Hindlimb muscle (tissue), 1 donor: ENCODE measurements at regions not wholly inside any gene's neighbourhood (a gene's known extent, or its start where the extent isn't known, plus 50 kb on each side); places are given as distances from the start of the nearest gene placed in this dataset.

ENCODE experiments used
- DNase-seq: peaks from one replicate; pipeline ENCODE4 v3.0.0-alpha.2; 2013

DNA sequence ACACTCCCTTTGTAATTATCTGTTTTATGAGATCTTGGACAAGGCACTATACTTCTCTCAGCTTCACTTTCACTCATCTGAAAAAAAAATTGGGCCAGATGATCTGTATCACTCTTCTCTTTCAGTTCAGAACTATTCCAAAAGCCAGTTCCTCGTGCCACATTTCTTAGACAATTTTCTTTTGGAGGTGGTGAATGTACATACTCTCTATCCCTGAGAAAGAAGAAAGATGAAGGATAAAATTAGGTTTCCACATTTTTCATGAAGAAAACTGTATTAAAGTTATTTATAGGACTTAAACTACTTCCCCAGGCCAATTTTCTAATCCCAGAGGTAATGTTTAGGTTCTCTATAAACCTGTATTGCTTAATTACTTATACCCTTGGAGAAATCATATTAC lies 171.6 kb downstream of the SLC6A15 start:
- DNase-seq: no peak

DNA sequence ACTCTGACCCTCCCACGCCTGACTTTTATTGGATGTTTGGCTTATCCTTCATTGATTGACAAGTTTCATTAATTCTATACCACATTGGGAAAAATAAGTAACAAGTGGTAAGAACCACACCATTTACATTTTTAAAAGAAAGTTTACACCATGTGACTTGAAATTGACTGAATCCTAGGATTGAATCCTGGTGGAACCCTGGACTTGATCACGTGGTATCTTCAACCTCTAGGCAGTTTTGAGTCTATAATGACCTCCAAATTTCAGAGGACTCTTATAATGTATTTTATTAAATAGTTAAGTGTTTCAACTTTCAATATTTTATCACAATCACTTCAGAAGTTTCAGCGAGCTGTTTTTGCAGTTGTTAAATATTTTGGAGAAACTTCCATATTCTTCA lies 172.0 kb downstream of the SLC6A15 start:
- DNase-seq: no peak

DNA sequence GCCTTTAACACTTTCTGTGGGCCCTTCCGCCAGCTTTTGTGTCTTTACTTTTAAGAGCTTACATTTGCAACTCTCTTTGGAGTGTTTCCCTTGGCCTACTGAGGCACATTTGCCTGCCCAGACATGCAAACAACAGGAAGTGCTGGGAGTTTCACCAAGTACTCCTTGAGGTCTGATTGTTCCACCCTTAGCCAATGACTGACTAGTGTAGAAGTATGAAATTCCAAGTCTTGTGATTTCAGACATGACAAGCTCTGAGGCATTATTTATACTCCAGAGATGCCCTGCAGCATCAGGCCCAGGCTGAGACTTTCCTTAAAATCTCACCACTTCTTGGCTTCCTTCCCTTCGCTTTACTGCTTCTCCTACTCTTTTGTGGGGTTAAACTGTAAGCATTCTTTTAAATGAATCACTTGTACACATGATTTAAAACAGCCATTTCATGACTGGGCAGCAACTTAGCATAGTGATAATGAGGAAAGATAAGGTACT lies 174.1 kb downstream of the SLC6A15 start:
- DNase-seq: no peak

DNA sequence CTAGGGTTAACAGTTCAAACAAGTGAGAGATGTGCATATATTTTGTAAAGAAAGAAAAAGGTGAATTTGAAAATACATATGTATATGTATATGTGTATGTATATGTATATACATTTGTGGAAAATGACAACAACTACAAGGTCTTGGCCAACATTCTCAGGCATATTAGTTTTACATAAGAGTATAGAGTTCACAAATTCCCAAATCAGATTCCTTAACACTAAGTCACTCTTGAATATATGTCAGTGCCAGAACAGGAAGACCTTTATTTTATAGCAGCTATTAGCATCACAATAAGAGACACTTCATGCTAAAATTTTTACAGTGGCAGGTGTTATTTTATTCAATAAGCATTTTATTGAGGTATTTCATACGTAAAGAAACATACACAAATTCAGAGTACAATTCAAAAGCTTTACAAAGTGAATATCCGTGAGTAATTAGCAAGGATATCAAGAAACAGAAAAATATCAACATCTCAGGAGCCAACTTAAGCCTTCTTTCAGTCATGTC lies 179.7 kb downstream of the SLC6A15 start:
- DNase-seq: no peak

DNA sequence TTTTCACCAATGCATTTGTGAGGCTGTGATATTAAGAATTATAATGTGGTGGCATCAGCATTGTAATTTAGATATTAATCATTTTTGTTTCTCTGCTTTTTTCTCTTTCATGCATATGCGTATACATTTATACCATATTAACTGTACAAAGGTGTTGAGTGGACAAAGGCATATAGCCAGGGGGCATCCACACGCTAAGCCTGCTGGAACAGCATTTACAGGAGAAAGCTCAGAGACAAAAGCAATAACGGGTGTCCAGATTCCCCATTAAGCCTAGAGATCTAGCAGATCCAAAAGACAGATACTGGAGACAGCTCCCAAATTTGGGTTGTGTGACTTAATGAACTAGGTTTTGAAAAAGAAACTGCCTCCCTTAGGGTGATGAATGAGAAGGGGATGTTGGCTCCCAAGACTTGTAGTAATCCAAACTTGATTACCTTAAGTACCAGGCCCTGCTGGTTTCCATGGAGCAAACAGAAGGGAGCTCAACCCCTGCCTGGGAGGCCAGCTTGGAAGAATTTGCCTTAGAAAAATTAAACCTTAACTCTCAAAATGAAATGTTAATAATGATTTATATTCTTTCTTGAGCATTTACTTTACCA lies 181.9 kb downstream of the SLC6A15 start:
- DNase-seq: no peak

DNA sequence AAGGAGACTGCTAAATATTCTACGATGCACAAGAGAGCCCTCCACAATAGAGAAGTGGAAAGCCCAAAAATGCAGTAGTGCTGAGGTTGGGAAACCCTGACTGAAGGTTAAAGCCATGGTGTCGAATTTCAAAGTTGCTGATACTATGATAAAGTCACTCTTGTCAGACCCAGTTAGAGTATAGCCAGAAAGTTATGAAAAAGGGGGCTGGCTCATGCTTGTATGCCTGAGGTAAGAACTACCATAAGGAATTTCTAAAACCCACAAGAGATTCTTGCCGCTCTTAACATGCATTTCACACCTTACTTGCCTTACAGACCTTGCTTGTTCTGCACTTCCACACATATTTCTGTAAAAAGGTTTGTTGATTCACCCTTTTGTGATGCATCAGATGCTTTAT lies 184.6 kb downstream of the SLC6A15 start:
- DNase-seq: no peak

DNA sequence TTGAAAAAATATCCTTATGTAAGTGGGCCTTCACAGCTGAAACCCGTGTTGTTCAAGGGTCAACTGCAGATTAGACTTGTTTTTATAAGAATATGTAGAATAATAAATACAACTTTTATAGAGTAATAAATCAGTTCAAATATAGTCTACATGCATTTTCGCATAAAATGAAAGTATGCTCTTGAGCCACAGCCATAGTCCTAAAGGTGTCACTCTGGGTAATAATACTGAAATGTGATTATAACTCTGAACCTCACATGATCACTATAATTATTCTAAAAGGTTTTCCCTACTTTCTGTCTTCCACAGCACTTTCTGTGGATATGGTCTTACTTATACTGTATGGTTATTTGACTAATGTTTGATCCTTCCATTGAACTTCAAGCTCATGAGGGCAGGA lies 185.8 kb downstream of the SLC6A15 start:
- DNase-seq: no peak

DNA sequence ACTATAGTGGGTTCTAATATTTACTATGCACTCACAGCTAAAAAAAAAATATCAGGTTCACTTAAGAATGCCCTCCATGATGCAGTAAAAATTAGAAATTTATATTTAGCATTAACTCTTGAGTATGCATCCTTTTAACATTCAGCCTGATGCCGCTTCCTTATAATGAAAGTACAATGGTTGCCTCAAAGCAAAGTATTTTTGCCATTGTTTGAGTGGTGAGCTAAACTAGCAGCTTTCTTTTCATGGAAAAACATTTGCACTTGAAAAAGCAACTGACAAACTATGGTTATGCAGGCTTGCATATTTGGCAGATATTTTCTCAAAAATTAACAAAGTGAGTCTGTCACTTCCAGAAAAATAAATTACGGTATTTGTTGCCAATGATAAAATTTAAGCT lies 188.6 kb downstream of the SLC6A15 start:
- no peak for DNase-seq

DNA sequence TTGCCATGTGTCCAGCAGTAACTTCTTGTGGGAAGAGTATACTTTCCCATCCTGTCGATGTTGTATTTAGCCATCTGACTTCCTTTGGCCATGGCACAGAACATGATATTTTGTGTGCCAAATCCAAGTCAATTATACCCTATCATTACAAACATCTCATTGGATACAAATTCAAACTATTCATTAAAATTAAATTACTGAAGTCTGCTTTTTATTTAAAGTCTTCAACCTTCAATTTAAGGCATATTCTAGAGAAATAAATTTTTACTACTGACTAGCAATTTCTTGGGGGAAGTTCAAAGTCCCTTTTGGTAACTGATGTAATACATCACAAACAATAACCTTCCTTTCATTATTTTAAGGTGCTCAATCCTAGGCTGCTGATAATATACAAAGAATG lies 192.6 kb downstream of the SLC6A15 start:
- DNase-seq: no peak

DNA sequence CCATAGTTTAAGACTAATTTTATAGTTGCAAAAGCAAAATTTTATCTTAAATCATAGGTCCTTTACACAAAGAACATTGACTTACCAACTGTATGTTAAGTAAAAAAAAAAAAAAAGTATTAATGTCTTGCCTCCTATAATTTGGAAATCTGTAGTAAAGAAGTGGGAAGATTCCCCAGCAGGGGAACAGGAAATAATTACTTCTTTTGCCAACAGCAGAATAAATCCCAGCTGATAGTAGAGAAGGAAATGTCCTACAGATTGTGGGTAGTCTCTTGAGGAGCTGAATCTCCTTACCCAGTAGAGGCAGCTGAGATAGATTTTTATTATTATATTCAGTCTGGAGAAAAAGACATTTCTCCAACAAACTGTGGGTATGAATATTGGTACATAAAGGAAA lies 193.7 kb downstream of the SLC6A15 start:
- DNase-seq: no peak

DNA sequence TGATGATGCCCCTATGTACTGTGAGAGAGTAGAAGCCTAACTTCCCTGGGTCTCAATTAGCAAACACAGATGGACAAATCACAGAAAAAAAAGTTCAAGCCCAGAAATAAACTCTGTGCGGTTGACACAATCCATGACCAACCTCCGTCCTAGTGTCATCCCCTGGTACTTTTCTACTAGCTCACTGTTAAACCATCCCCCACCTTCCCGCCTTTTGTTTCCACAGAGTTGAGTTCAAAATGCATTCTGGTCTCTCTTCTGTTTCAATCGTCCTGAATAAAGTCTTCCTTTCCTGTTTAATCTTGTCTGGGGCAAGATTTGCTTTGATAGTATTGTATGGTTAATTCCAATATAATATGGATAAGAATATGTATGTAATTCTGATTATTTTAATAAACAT lies 199.9 kb downstream of the SLC6A15 start:
- DNase-seq: no peak

DNA sequence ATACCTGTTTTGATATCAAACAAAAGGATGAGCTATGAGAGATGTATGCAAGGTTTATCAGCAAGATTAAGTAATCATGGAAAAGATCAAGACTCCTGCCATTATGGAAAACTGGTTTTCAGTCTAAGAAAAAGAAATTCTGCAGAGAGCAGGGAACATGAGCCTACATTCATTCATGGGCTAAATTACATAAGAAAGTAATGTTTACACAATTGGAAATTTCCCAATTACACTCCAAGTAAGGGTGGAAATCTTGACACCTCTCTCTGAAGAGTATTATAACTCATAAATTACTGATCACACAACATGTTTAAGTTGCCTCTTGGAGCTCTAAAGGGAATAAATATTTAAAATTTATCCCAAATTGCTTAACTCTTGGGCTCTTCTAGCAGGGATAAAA lies 206.2 kb downstream of the SLC6A15 start:
- no peak for DNase-seq

DNA sequence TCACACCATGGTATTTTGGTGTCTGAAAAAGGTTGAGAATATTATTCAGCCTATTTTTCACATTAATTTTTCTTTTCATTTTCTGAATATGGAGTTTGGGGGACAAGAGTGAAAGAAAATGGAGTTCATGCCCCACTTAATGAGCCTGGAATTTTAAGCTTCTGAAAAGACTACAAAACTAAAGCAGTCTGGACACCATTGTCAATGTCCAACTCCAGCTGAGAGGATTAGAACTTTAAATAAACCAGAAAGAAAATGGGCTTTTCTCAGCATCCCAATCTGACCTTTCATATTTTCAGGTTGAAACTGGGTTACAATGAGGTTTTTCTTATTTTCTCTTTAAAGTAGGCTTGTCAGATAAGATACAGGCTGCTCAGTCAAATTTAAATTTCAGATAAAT lies 207.7 kb downstream of the SLC6A15 start:
- DNase-seq: no peak

DNA sequence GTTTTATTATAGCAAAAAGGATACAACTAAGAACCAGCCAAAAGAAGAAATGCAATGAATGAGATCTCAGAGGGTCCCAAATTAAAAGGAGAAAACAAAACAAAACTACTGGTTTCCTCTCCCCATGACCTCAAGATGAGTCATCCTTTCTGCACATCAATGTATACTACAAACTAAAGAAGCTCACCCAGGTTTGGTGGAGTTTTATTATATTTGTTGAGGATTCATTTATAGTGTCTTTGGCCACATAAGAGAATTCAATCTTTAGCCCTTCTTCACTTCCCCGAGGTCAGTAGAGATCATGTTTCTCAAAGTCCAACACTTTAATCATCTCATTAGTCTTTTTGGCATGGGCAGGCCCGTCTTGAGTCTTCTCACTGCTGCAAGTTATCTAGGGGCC lies 210.6 kb downstream of the SLC6A15 start:
- no peak for DNase-seq

DNA sequence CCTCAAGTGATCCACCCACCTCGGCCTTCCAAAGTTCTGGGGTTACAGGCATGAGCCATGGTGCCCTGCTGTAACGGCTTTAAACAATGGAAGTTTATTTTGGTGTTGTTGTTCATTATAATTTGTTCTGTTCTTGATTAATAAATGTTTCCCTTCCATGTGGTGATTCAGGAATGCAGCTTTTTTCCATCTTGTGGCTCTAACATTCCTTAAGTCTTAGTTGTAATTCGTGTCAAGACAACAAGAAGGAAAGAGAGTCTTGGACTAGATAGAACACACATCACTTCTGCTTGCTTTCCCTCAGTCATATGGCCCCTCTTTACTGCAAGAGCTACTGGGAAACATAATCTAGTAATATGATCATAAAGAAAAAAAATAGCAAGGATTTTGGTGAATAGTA lies 211.6 kb downstream of the SLC6A15 start:
- DNase-seq: no peak

DNA sequence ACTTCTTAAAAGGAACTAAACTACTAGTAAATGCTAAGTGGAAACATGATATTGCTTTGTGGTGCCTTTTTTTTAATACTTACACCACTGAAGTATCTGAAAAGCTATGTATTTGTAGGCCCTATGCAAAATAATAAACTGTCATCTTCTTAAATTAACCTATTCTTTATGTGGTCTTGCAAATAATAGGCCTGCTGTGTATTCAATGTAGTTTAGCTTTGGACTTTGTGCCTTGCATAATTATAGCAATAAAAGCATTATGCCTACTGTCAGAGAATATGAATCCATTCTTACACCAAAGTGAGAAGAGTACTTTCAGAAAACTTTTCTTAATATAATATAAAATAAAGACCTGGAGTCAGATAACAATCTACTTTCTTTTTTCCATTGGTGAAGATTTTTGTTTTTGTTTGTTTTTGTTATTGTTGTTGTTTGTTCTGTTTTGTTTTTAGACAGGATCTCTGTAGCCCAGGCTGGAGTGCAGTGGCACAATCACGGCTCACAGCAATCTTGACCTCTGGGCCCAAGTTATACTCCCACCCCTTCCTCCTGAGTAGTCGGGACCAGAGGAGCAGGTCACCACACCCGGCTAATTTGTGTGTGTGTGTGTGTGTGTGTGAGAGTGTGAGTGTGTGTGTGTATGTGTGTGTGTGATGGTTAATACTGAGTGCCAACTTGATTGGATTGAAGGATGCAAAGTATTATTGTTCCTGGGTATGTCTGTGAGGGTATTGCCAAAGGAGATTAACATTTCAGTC lies 213.8 kb downstream of the SLC6A15 start:
- no peak for DNase-seq

DNA sequence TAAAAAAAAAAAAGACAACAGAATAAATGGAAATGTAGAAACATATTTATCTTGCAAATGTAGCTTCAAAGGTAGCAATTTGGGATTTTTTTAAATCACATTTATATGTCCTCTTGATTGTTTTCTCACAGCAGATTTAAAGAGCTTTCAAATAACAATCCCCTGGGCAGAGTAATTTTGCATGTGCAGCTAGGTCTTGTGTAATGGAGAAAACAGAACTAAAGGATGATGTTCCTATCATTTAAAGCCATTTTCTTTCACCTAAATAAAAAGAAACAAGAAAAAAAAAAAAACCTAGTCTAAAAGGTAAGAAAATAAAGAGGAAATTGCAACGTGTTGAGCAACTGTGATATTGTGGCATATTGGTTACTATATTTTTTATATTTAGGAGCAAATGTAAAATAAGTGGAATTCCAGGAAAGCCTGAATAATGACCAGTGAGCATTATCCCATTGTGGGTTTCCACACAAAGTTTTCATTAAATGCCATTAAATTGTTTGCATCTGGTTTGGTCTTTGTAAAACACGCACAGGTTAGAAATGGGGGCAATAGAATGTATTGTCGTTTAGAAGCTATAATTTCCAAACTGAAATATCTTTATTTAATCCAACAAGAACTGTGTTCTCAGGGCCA lies 215.6 kb downstream of the SLC6A15 start:
- DNase-seq: no peak

DNA sequence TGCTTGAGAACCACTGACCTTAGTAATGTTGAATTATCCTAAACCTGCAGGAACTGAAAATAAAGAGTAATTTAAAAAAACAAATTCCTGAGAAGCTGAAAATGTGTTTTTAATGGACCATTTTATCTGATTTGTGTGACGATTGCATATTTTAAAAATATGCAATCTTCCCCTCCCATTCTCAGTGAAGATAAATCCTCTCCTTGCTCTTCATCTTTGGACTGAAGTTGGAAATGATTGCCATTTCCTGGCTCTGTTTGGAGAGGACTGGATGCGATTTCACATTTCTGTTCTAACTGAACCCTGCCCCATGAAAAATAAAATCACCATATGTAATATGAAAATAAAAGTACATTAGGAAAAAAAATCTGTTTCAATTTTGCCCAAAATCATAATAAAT lies 216.3 kb downstream of the SLC6A15 start:
- no peak for DNase-seq

DNA sequence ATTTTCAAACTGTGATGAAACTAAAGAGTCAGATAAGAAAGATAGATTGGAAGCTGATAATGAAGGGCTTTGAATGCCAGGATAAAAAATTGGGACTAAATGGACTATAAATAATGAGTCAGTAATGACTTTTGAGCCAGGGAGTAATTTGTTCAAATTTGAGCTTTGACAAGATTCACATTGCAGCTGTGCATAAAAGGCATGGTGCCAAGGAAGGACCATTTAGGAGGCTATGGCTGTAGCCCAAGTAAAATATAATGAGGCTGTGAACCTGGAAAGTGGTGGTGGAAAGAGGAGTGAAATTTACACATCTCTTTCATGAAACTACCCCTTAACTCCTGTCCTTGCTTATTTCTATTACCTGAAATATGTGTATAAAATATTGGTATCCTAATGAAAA lies 218.5 kb downstream of the SLC6A15 start:
- DNase-seq: peak; percentile 29

DNA sequence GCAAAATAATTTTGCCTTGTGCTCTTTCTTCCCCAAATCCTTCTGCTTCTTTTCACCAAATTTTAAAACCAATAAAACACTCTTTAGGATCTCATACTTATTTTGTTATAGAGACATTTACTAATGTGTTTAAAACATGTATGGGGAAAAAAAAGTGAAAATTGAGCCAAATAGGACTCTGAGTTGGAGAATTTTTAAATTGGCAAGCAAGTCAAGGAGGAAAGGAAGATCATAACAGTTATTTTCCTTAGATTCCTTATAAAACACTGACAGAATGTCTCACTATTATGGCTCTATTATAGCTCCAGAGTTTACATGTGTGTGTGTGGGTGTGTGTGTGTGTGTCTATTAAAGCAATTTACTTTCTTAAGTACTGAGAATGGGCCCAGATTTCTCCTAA lies 220.5 kb downstream of the SLC6A15 start:
- DNase-seq: peak; percentile 39

DNA sequence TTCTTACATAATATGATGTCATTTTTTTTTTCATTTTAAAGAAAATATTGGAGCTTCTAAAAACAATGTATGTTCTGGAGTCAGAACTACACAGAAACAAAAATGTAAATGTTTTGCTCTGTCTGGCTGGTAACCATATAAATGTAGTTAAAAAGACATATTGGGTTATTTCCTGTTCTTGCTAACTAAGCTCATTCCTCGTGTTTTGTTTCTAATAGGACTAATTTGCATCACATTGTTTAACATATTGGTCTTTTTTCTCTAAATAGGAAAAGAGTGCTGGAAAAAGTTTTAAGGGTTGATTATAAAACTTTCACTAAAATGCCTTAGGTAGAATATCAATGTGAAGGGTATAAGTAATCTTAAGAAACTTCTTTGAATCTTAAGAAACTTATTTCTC lies 221.3 kb downstream of the SLC6A15 start:
- no peak for DNase-seq

DNA sequence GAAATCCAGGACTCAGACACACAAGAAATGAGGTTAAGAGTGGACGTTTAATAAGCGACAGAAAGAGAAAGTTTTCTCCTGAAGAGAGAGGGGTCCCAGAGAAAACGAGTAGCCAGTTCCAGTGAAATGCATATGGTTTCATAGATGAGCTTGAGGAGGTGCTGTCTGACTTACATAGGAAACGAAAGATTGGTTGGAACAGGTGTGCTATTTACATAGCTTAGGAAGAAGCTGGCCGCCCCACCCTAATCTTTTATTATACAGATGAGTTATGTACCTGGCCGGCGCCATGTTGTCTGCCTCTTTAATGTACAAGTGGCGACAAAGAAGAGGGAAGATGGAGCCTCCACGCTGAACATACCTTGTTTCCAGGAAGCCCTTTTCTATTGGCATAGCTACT lies 223.0 kb downstream of the SLC6A15 start:
- no peak for DNase-seq

DNA sequence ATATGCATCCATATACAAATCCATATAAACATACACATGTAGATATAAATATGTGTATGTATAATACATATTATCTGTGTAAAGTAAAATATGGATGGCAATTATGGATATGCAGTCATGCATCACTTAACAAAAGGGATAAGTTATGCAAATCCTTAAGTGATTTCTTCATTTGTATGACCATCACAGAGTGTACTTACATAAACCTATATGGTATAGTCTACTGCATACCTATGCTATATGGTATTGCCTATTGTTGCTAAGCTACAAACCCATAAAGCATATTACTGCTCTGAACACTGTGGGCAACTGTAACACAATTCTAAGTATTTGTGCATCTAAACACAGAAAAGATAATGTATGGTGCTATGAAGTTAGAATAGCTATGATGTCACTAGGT lies 227.2 kb downstream of the SLC6A15 start:
- DNase-seq: no peak

DNA sequence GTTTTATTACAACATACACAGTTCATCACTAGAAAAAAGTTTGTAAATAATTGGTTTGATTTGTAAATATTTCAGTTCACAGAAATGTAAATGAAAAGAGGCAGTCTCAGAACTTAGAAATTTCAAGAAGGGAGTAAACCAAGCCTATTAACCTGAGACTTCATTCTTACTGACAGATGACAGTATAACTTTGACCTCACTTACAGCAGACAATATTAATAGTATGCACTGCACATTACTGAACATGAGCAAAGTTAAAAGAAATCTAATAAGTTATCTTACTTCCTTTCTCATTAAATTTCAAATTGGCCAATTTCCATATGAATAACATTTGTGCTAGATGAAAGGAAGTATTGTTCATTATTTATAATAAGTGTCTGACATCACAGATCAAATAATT lies 235.8 kb downstream of the SLC6A15 start:
- no peak for DNase-seq
